Natural killer cell (primary cell): ENCODE measurements at regions not wholly inside any gene's neighbourhood (a gene's known extent, or its start where the extent isn't known, plus 50 kb on each side); places are given as distances from the start of the nearest gene placed in this dataset.

Source experiments
- ATAC-seq, 3 donors: fragments of 150-1000 bp in 2 of 3; fragments of 200-7000 bp in 1 of 3; cut with Tn5 transposase; 1 replicate in 1 of 3; 2 replicates in 2 of 3; pipeline ENCODE4 v1.10.0; 2021; ENCODE audit warnings: mild to moderate bottlenecking in 2 of 3, moderate library complexity in 2 of 3
- DNase-seq, 2 donors: peaks; one replicate each; pipeline versions ENCODE4 v3.0.0 to v3.0.0-alpha.2; 2013 to 2021; ENCODE audit warnings: mixed read lengths in 1 of 2
- H3K27ac ChIP-seq: one replicate; pipeline ENCODE4 v1.5.1; 2013; ENCODE audit warnings: mild to moderate bottlenecking, low read length
- H3K27me3 ChIP-seq: one replicate; pipeline ENCODE4 v1.6.1; 2013; ENCODE audit warnings: low read length; ENCODE audit not compliant: control insufficient read depth, insufficient read depth
- H3K36me3 ChIP-seq: one replicate; pipeline ENCODE4 v1.6.1; 2013; ENCODE audit warnings: low read length; ENCODE audit not compliant: control insufficient read depth, insufficient read depth
- H3K4me1 ChIP-seq: one replicate; pipeline ENCODE4 v1.6.1; 2013; ENCODE audit warnings: low read length; ENCODE audit not compliant: control insufficient read depth, insufficient read depth
- H3K4me3 ChIP-seq: one replicate; pipeline ENCODE4 v1.5.1; 2013; ENCODE audit warnings: low read length
- H3K9me3 ChIP-seq: one replicate; pipeline ENCODE4 v1.6.1; 2013; ENCODE audit warnings: low read length; ENCODE audit not compliant: control insufficient read depth, insufficient read depth
- H3K27ac Mint-ChIP-seq, 2 donors: one replicate each; pipeline ENCODE4 v1.8.0; 2022; ENCODE audit warnings: mild to moderate bottlenecking in 2 of 2, mixed read lengths in 2 of 2, moderate library complexity in 1 of 2
- H3K27me3 Mint-ChIP-seq, 2 donors: one replicate each; pipeline ENCODE4 v1.8.0; 2022; ENCODE audit warnings: low read depth in 2 of 2, mixed read lengths in 2 of 2
- H3K36me3 Mint-ChIP-seq: one replicate; pipeline ENCODE4 v1.8.0; 2022; ENCODE audit warnings: mixed read lengths
- H3K4me1 Mint-ChIP-seq, 2 donors: one replicate each; pipeline ENCODE4 v1.8.0; 2022; ENCODE audit warnings: mixed read lengths in 2 of 2
- H3K4me3 Mint-ChIP-seq: one replicate; pipeline ENCODE4 v1.8.0; 2022; ENCODE audit warnings: mild to moderate bottlenecking, moderate library complexity, mixed read lengths
- H3K9me3 Mint-ChIP-seq, 2 donors: one replicate each; pipeline ENCODE4 v1.8.0; 2022; ENCODE audit warnings: mixed read lengths in 2 of 2
- WGBS: methylation state at CpG from one replicate; pipeline ENCODE4 v1.1.7; 2013; ENCODE audit warnings: missing lambda C conversion rate; ENCODE audit not compliant: insufficient coverage; 5-methylcytosine and 5-hydroxymethylcytosine counted together
- intact Hi-C: fragments of 100-400 bp; cut with micrococcal nuclease; formaldehyde crosslinking; loops from one replicate; pipeline ENCODE4 v1.14.2; 2022
- TF ChIP-seq, protein P1 (sequence below): fragments of 200-600 bp; IDR thresholded peaks from one replicate; pipeline ENCODE4 v1.8.0; 2022; ENCODE audit warnings: antibody characterized with exemption

DNA sequence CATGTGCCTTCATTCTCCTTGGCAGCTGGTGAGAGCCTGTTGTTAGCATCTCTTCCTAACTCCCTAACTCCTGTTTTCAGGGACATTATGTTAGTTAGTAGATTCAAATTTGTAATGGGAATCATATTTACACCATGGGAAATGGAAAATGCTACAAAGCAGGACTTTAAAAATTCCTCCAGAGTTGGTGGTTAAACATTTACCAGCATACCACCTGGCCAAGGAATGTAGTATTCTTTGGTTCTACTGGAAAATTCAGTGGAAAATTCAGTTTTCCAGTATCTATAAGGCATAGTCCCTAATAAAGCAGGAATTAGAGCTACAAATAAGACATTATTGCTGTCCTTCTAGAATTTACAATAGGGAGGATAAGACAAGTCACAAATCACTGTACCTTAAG lies 291.7 kb downstream of the GPD2 start:
- intact Hi-C loops, result no loop called here
- no peaks in the 10 kb centered on the region for H3K4me1 Mint-ChIP-seq
- DNase-seq (no peak), ATAC-seq (no peak)
- no peak overlapping the region for H3K27ac ChIP-seq
- H3K36me3 ChIP-seq, result no peaks in the 10 kb centered on the region
- H3K27me3 Mint-ChIP-seq, result no peaks in the 10 kb centered on the region
- H3K27me3 ChIP-seq, result no peaks in the 10 kb centered on the region
- H3K4me1 ChIP-seq, result no peaks in the 10 kb centered on the region
- H3K9me3 ChIP-seq, result no peaks in the 10 kb centered on the region
- H3K4me3 ChIP-seq, result no peak overlapping the region
- no peak overlapping the region for H3K27ac Mint-ChIP-seq
- TF ChIP-seq, protein P1, sequence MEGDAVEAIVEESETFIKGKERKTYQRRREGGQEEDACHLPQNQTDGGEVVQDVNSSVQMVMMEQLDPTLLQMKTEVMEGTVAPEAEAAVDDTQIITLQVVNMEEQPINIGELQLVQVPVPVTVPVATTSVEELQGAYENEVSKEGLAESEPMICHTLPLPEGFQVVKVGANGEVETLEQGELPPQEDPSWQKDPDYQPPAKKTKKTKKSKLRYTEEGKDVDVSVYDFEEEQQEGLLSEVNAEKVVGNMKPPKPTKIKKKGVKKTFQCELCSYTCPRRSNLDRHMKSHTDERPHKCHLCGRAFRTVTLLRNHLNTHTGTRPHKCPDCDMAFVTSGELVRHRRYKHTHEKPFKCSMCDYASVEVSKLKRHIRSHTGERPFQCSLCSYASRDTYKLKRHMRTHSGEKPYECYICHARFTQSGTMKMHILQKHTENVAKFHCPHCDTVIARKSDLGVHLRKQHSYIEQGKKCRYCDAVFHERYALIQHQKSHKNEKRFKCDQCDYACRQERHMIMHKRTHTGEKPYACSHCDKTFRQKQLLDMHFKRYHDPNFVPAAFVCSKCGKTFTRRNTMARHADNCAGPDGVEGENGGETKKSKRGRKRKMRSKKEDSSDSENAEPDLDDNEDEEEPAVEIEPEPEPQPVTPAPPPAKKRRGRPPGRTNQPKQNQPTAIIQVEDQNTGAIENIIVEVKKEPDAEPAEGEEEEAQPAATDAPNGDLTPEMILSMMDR, result no peak
- no peaks in the 10 kb centered on the region for H3K36me3 Mint-ChIP-seq
- H3K9me3 Mint-ChIP-seq, result no peaks in the 10 kb centered on the region
- no peak overlapping the region for H3K4me3 Mint-ChIP-seq

DNA sequence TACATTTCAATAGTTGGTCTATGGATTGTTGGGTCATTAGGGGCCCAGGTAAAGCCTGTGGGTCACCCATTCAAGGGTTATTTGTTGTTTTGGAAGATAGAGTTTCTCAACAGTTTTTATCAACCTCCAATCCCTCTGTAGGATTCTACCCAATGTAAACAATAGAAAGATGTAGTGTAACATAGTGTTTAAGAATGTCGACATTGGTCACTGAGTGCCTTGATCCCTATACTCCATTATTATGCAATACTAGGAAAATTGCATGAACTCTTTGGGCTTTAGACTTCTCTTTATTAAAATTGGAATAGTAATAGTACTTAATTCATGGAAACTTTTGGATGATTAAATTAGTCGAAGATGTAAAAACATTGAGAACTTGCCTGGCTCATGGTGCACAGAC lies 292.1 kb downstream of the GPD2 start:
- DNase-seq (no peak), ATAC-seq (no peak)
- Histone ChIP-seq H3K9me3 (no peaks in the 10 kb centered on the region), H3K4me1 (no peaks in the 10 kb centered on the region), H3K27me3 (no peaks in the 10 kb centered on the region), H3K36me3 (no peaks in the 10 kb centered on the region), H3K4me3 (no peak overlapping the region), H3K27ac (no peak overlapping the region)
- intact Hi-C loops, result no loop called here
- H3K4me1 Mint-ChIP-seq, result no peaks in the 10 kb centered on the region
- H3K4me3 Mint-ChIP-seq, result no peak overlapping the region
- no peak overlapping the region for H3K27ac Mint-ChIP-seq
- WGBS, result no CpG with 5 or more reads among the region's 2 CpGs
- H3K27me3 Mint-ChIP-seq, result no peaks in the 10 kb centered on the region
- TF ChIP-seq, protein P1, result no peak
- H3K36me3 Mint-ChIP-seq, result no peaks in the 10 kb centered on the region
- no peaks in the 10 kb centered on the region for H3K9me3 Mint-ChIP-seq

DNA sequence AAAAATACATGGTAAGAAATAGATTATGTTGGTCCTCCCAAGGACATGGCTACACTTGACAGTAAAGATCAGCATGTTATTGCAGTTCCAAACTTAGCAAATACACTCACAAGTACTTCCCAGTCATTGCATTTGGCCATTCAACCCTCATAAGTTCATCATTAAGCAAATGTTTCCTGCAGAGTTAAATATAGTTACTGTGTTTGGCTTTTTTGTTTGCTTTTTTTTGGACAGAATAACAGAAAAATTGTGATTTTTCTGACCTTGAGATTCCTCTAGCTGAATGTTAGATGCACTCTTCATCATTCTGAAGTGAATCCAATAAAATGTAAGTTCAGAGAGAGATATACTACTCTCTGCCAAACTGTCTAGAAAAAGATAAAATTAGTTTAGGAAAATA lies 295.3 kb downstream of the GPD2 start:
- no peak for ATAC-seq
- Histone ChIP-seq H3K4me1 (no peaks in the 10 kb centered on the region), H3K9me3 (no peaks in the 10 kb centered on the region), H3K27ac (no peak overlapping the region), H3K4me3 (no peak overlapping the region), H3K36me3 (no peaks in the 10 kb centered on the region), H3K27me3 (no peaks in the 10 kb centered on the region)
- Mint-ChIP-seq H3K9me3 (no peaks in the 10 kb centered on the region), H3K27me3 (no peaks in the 10 kb centered on the region), H3K4me1 (no peaks in the 10 kb centered on the region), H3K27ac (no peak overlapping the region), H3K36me3 (no peaks in the 10 kb centered on the region), H3K4me3 (no peak overlapping the region)
- TF ChIP-seq, protein P1, result no peak
- intact Hi-C loops, result no loop called here
- DNase-seq, result no peak

DNA sequence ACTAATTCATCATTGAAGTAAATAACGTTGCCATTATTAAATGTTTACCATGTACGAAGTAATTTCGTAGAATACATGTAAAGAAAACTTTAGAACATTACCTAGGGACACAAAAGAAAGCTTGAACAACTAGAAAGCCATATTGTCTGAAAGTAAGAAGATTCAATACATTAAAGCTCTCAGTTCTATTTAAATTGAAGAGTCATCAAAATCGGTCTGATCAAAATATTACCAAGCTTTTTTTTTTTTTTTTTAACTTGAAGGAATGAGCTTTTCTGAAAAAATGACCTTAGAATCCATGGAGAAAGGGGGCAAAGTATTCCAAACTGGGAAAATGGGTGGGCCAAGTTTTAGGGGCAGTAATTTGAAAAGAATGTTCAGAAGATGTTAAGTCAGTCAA lies 300.8 kb downstream of the GPD2 start:
- Mint-ChIP-seq H3K4me1 (no peaks in the 10 kb centered on the region), H3K9me3 (no peaks in the 10 kb centered on the region), H3K4me3 (no peak overlapping the region), H3K36me3 (no peaks in the 10 kb centered on the region), H3K27ac (no peak overlapping the region), H3K27me3 (no peaks in the 10 kb centered on the region)
- intact Hi-C loops, result no loop called here
- Histone ChIP-seq H3K4me3 (no peak overlapping the region), H3K27ac (no peak overlapping the region), H3K9me3 (no peaks in the 10 kb centered on the region), H3K4me1 (no peaks in the 10 kb centered on the region), H3K27me3 (no peaks in the 10 kb centered on the region), H3K36me3 (no peaks in the 10 kb centered on the region)
- WGBS, result no CpG with 5 or more reads among the region's 4 CpGs
- no peak for DNase-seq
- TF ChIP-seq, protein P1, result no peak
- no peak for ATAC-seq
